ENCODE measurements at regions not wholly inside any gene's neighbourhood (a gene's known extent, or its start where the extent isn't known, plus 50 kb on each side); places are given as distances from the start of the nearest gene placed in this dataset.
"Not testable (repeated sequence)": the region's sequence is repeated elsewhere in the genome, so short reads cannot be mapped to it uniquely, and the experiment has no call there.

DNA sequence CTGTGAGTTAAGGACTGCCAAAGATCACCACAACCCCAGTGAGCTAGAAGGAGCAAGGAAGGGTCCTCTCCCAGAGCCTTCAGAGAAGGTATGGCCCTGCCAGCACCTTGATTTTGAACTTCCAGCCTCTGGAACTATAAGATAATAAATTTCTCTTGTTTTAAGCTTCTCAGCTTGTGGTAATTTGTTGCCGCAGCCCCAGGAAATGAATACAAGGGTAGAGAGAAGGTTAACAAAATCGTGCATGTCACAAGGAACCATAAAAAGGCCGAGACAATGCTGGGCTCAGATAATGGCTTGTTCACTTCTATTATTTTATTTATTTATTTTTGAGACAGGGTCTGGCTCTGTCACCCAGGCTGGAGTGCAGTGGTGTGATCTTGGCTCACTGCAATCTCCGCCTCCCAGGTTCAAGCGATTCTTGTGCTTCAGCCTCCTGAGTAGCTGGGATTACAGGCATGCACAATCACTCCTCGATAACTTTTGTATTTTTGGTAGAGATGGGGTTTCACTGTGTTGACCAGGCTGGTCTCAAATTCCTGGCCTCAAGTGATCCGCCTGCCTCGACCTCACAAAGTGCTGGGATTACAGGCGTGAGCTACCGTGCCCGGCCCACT lies 71.5 kb downstream of the WSB1 start:
- H2AFZ ChIP-seq (ENCODE audit: low read depth, low read length); H3K79me2 ChIP-seq (ENCODE audit: insufficient read depth, low read length); H3K4me2 ChIP-seq (ENCODE audit: insufficient read depth, low read length); DNase-seq; ATAC-seq (ENCODE audit: insufficient read depth, low read depth); H3K9me3 ChIP-seq (ENCODE audit: insufficient read depth, low read length, severe bottlenecking); H3K4me1 ChIP-seq (ENCODE audit: insufficient read depth, low read length); H3K36me3 ChIP-seq (ENCODE audit: insufficient read depth, low read length); H4K20me1 ChIP-seq (ENCODE audit: insufficient read depth, low read length); H3K9ac ChIP-seq (ENCODE audit: low read depth, low read length); H3K4me3 ChIP-seq (ENCODE audit: low read depth in 1 of 2, low read length in 2 of 2); H3K27ac ChIP-seq (ENCODE audit: low read length); H3K27me3 ChIP-seq (ENCODE audit: insufficient read depth, low read length, poor library complexity): not testable (repeated sequence)

DNA sequence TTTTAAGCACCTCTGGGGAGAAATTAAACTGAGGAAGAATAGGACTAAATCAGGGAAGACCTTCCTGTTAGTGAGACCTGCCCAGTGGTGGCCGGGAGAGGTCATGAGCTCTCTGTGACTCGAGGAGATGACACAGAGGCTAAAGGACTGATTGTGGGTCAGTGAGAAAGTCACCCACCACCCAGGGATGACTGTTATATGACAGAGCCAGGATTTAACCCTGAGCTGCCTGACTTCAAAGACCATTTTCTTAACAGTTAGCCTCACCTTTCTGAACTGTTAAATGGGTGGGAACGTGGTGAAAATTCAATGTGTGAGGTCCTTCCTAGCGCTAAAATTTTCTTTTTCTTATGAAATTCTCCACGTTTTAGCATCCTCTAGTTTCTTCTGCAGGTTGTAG lies 72.5 kb downstream of the WSB1 start:
- Histone ChIP-seq H3K4me1 (ENCODE audit: insufficient read depth, low read length) (no peaks in the 10 kb centered on the region), H3K4me3 (ENCODE audit: low read depth in 1 of 2, low read length in 2 of 2) (no peak overlapping the region), H3K4me2 (ENCODE audit: insufficient read depth, low read length) (no peak overlapping the region), H3K27ac (ENCODE audit: low read length) (no peak overlapping the region), H3K79me2 (ENCODE audit: insufficient read depth, low read length) (no peaks in the 10 kb centered on the region), H3K36me3 (ENCODE audit: insufficient read depth, low read length) (no peaks in the 10 kb centered on the region), H2AFZ (ENCODE audit: low read depth, low read length) (no peak overlapping the region), H3K27me3 (ENCODE audit: insufficient read depth, low read length, poor library complexity) (peaks cover 3% of the 10 kb centered on the region), H3K9me3 (ENCODE audit: insufficient read depth, low read length, severe bottlenecking) (no peaks in the 10 kb centered on the region), H4K20me1 (ENCODE audit: insufficient read depth, low read length) (no peaks in the 10 kb centered on the region), H3K9ac (ENCODE audit: low read depth, low read length) (no peak overlapping the region)
- DNase-seq (no peak), ATAC-seq (ENCODE audit: insufficient read depth, low read depth) (no peak)
- TF ChIP-seq EZH2 (IDR thresholded peaks at IDR 0.05; ENCODE audit: borderline replicate concordance, low read depth, low read length, severe bottlenecking), result no peak
- TF ChIP-seq, protein P1, sequence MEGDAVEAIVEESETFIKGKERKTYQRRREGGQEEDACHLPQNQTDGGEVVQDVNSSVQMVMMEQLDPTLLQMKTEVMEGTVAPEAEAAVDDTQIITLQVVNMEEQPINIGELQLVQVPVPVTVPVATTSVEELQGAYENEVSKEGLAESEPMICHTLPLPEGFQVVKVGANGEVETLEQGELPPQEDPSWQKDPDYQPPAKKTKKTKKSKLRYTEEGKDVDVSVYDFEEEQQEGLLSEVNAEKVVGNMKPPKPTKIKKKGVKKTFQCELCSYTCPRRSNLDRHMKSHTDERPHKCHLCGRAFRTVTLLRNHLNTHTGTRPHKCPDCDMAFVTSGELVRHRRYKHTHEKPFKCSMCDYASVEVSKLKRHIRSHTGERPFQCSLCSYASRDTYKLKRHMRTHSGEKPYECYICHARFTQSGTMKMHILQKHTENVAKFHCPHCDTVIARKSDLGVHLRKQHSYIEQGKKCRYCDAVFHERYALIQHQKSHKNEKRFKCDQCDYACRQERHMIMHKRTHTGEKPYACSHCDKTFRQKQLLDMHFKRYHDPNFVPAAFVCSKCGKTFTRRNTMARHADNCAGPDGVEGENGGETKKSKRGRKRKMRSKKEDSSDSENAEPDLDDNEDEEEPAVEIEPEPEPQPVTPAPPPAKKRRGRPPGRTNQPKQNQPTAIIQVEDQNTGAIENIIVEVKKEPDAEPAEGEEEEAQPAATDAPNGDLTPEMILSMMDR (IDR thresholded peaks at IDR 0.05; ENCODE audit: borderline replicate concordance, extremely low read depth, low read length, poor library complexity, severe bottlenecking), result no peak

DNA sequence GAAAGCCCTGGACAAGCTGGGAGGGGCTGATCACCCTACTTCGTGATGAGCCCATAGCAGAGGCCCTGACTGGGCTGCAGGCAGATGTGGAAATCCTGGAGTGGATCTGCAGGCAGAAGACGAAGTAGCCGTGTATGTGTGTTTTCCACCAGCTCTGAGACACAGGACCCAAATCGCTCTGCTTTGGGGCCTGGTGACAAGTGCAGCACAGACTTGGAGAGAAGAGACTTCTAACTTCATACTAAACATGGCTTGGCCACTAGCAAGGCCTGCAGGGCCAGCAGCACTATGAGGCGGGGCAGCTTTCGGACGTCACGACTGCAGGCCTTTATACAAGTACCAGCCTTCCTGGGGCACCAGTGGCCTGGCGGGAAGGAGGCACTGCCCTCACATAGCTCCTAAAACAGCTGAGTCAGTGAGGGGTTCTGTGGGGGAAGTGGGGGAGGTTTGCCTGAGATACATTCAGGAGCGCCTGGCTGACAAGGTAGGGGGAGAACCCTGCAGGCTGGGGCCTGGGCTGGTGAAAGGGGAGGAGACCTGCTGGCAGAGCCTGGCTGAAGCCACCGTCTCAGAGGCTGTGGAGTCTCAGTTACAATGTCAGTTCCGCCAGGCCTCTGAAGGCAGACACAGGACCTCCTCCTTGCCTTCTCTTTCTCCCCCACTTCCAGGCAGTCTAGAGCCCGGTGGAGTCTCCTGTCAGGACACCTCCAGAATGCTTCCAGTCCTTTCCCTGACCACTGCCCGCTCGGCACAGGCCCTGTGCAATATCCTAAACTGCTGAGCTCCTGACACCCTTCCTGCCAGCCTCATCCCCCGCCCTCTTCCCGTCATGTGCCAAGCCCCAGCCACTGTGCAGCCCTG lies 73.4 kb downstream of the WSB1 start:
- H3K4me2 ChIP-seq (ENCODE audit: insufficient read depth, low read length), result no peak overlapping the region
- H3K36me3 ChIP-seq (ENCODE audit: insufficient read depth, low read length), result no peaks in the 10 kb centered on the region
- DNase-seq (no peak), ATAC-seq (ENCODE audit: insufficient read depth, low read depth) (no peak)
- no peaks in the 10 kb centered on the region for H4K20me1 ChIP-seq (ENCODE audit: insufficient read depth, low read length)
- no peaks in the 10 kb centered on the region for H3K4me1 ChIP-seq (ENCODE audit: insufficient read depth, low read length)
- TF ChIP-seq, protein P1 (IDR thresholded peaks at IDR 0.05; ENCODE audit: borderline replicate concordance, extremely low read depth, low read length, poor library complexity, severe bottlenecking), result no peak
- no peak overlapping the region for H3K4me3 ChIP-seq (ENCODE audit: low read depth in 1 of 2, low read length in 2 of 2)
- H2AFZ ChIP-seq (ENCODE audit: low read depth, low read length), result no peak overlapping the region
- H3K79me2 ChIP-seq (ENCODE audit: insufficient read depth, low read length), result no peaks in the 10 kb centered on the region
- H3K27ac ChIP-seq (ENCODE audit: low read length), result no peak overlapping the region
- peaks cover 3% of the 10 kb centered on the region for H3K27me3 ChIP-seq (ENCODE audit: insufficient read depth, low read length, poor library complexity)
- H3K9me3 ChIP-seq (ENCODE audit: insufficient read depth, low read length, severe bottlenecking), result no peaks in the 10 kb centered on the region
- H3K9ac ChIP-seq (ENCODE audit: low read depth, low read length), result no peak overlapping the region

DNA sequence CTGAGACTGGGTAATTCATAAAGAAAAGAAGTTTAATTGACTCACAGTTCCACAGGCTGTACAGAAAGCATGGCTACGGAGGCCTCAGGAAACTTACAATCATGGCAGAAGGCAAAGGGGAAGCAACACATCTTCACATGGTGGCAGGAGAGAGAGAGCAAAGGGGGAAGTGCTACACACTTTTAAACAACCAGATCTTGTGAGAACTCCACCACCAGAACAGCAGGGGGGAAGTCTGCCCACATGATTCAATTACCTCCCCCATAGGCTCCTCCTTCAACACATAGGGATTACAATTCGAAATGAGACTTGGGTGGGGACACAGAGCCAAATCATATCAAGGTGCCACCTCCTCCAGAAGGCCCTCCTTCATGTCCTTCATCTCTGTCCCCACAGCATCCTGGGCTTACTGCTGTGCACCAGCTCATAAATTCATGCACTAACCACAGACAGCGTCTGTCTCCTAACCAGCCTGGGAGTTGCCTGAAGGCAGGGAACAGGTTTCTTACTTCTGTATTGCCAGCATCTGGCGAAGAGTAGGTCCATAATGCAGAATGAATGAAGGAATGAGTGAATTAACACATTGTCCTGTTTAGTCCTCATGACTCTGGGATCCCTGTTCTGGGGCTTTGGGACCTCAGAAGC lies 74.4 kb downstream of the WSB1 start:
- Histone ChIP-seq H4K20me1 (ENCODE audit: insufficient read depth, low read length) (no peaks in the 10 kb centered on the region), H2AFZ (ENCODE audit: low read depth, low read length) (no peak overlapping the region), H3K4me2 (ENCODE audit: insufficient read depth, low read length) (no peak overlapping the region), H3K27ac (ENCODE audit: low read length) (no peak overlapping the region), H3K9me3 (ENCODE audit: insufficient read depth, low read length, severe bottlenecking) (no peaks in the 10 kb centered on the region), H3K9ac (ENCODE audit: low read depth, low read length) (no peak overlapping the region), H3K4me3 (ENCODE audit: low read depth in 1 of 2, low read length in 2 of 2) (no peak overlapping the region), H3K79me2 (ENCODE audit: insufficient read depth, low read length) (no peaks in the 10 kb centered on the region), H3K27me3 (ENCODE audit: insufficient read depth, low read length, poor library complexity) (peaks cover 3% of the 10 kb centered on the region), H3K4me1 (ENCODE audit: insufficient read depth, low read length) (no peaks in the 10 kb centered on the region), H3K36me3 (ENCODE audit: insufficient read depth, low read length) (no peaks in the 10 kb centered on the region)
- ATAC-seq (ENCODE audit: insufficient read depth, low read depth) (no peak), DNase-seq (no peak)
- TF ChIP-seq, protein P1 (IDR thresholded peaks at IDR 0.05; ENCODE audit: borderline replicate concordance, extremely low read depth, low read length, poor library complexity, severe bottlenecking), result no peak
- no peak for TF ChIP-seq EZH2 (IDR thresholded peaks at IDR 0.05; ENCODE audit: borderline replicate concordance, low read depth, low read length, severe bottlenecking)

All from DND-41 (cell line).